ENCODE measurements at regions not wholly inside any gene's neighbourhood (a gene's known extent, or its start where the extent isn't known, plus 50 kb on each side); places are given as distances from the start of the nearest gene placed in this dataset.

- CTCF ChIA-PET (ENCODE audit: low intra/inter-chr PET ratio, low total read pairs): interaction anchor here (1.3 kb wide), 1 partner anchor 198 kb away, joined by 4 read pairs; no protein-coding TSS in a partner anchor
- intact Hi-C loops (cut with micrococcal nuclease; ENCODE audit: unreplicated experiment) (no loop called here), in situ Hi-C loops (cut with HindIII; ENCODE audit: extremely low pct_ligation_motif_present, low pct_unique_long_range_greater_than_20kb) (no loop called here)
- Histone ChIP-seq H4K20me1 (ENCODE audit: insufficient read depth, low read length) (no peaks in the 10 kb centered on the region), H3K27me3 (ENCODE audit: control insufficient read depth in 1 of 2, insufficient read depth in 2 of 2, low read length in 2 of 2) (peaks cover 9 to 76% of the 10 kb centered on the region in 2 experiments; a peak in 4 of 5 replicates), H3K27ac (ENCODE audit: extremely low read length, insufficient read depth, low read length) (no peak overlapping the region), H3K9ac (ENCODE audit: insufficient read depth, low read depth, low read length) (no peak overlapping the region), H3K79me2 (ENCODE audit: insufficient read depth, low read length) (no peaks in the 10 kb centered on the region), H3K4me2 (ENCODE audit: low read depth, low read length) (no peak overlapping the region), H3K9me3 (ENCODE audit: low read length) (no peaks in the 10 kb centered on the region), H3K4me1 (ENCODE audit: insufficient read depth, low read length) (no peaks in the 10 kb centered on the region), H2AFZ (ENCODE audit: low read length) (no peak overlapping the region), H3K4me3 (replicated peaks in 1 of 3; ENCODE audit: insufficient read depth in 1 of 3, low read depth in 2 of 3, low read length in 3 of 3) (no peak overlapping the region), H3K36me3 (replicated peaks in 1 of 2; ENCODE audit: control insufficient read depth in 1 of 2, insufficient read depth in 2 of 2, low read length in 2 of 2) (no peaks in the 10 kb centered on the region)
- 28% methylated on average over 7 of the region's 7 CpGs for WGBS (ENCODE audit: low lambda C conversion rate)
- BruUV-seq (replicated peaks): no TSS peak
- no peak for FAIRE-seq
- no peak for ATAC-seq
- DNase-seq (ENCODE audit: low spot score): no peak
- no peak for TF ChIP-seq GZF1 (CRISPR knock-in tag; IDR thresholded peaks at IDR 0.05)
- TF ChIP-seq TARDBP (CRISPR knock-in tag; IDR thresholded peaks at IDR 0.05): no peak
- TF ChIP-seq FOSL1 (CRISPR knock-in tag; IDR thresholded peaks at IDR 0.05; ENCODE audit: borderline replicate concordance): no peak
- TF ChIP-seq FOXA1 (IDR thresholded peaks at IDR 0.05): no peak
- no peak for TF ChIP-seq FOXA1 (CRISPR knock-in tag; IDR thresholded peaks at IDR 0.05)
- no peak for TF ChIP-seq FOXO1 (CRISPR knock-in tag; IDR thresholded peaks at IDR 0.05)
- TF ChIP-seq MTERF4 (CRISPR knock-in tag; IDR thresholded peaks at IDR 0.05): no peak
- TF ChIP-seq SETDB1 (CRISPR knock-in tag; IDR thresholded peaks at IDR 0.05; ENCODE audit: borderline replicate concordance): no peak
- no peak for TF ChIP-seq ZNF232 (CRISPR knock-in tag; IDR thresholded peaks at IDR 0.05; ENCODE audit: borderline replicate concordance)
- TF ChIP-seq ZNF431 (CRISPR knock-in tag; IDR thresholded peaks at IDR 0.05; ENCODE audit: borderline replicate concordance, low read depth): no peak
- no peak for TF ChIP-seq ATF6 (CRISPR knock-in tag; conservative IDR thresholded peaks at IDR 0.05)
- no peak for TF ChIP-seq MAF1 (CRISPR knock-in tag; IDR thresholded peaks at IDR 0.05; ENCODE audit: borderline replicate concordance)
- TF ChIP-seq SRSF4 (IDR thresholded peaks at IDR 0.05; ENCODE audit: low read depth, low read length, poor library complexity, severe bottlenecking): no peak
- TF ChIP-seq NR0B2 (CRISPR knock-in tag; IDR thresholded peaks at IDR 0.05): no peak
- no peak for TF ChIP-seq ZNF773 (CRISPR knock-in tag; IDR thresholded peaks at IDR 0.05; ENCODE audit: borderline replicate concordance)
- no peak for TF ChIP-seq ZNF225 (CRISPR knock-in tag; IDR thresholded peaks at IDR 0.05)
- POLR2A ChIA-PET: no interaction called here
Observed at GRCh38 chr17:77740481-77740880, 218.0 kb upstream of the TNRC6C start.

Measured in HepG2 (cell line).